Progenitor cell of endocrine pancreas (in vitro differentiated cells): ENCODE measurements at regions not wholly inside any gene's neighbourhood (a gene's known extent, or its start where the extent isn't known, plus 50 kb on each side); places are given as distances from the start of the nearest gene placed in this dataset.

ENCODE experiments used
- DNase-seq: peaks from one replicate; pipeline ENCODE4 v3.0.0; 2021; ENCODE audit warnings: low spot score; ENCODE audit not compliant: unreplicated experiment
- H3K27ac Mint-ChIP-seq: 2 replicates; pipeline ENCODE4 v1.8.0; 2021; ENCODE audit warnings: mild to moderate bottlenecking, moderate library complexity, mixed read lengths
- H3K27me3 Mint-ChIP-seq: 2 replicates; pipeline ENCODE4 v1.8.0; 2021; ENCODE audit warnings: mixed read lengths
- H3K36me3 Mint-ChIP-seq: 2 replicates; pipeline ENCODE4 v1.8.0; 2022; ENCODE audit warnings: mixed read lengths; ENCODE audit not compliant: insufficient read depth
- H3K4me1 Mint-ChIP-seq: 2 replicates; pipeline ENCODE4 v1.8.0; 2021; ENCODE audit warnings: low read depth, mixed read lengths
- H3K4me3 Mint-ChIP-seq: 2 replicates; pipeline ENCODE4 v1.8.0; 2021; ENCODE audit warnings: low read depth, mild to moderate bottlenecking, moderate library complexity, mixed read lengths
- H3K9me3 Mint-ChIP-seq: 2 replicates; pipeline ENCODE4 v1.8.0; 2021; ENCODE audit warnings: low read depth, mixed read lengths
- TF ChIP-seq, protein P1 (sequence below): fragments of 200-600 bp; sonication (generic); IDR thresholded peaks from one replicate; pipeline ENCODE4 v1.5.0; 2021; ENCODE audit warnings: antibody characterized with exemption, mild to moderate bottlenecking; ENCODE audit not compliant: unreplicated experiment

DNA sequence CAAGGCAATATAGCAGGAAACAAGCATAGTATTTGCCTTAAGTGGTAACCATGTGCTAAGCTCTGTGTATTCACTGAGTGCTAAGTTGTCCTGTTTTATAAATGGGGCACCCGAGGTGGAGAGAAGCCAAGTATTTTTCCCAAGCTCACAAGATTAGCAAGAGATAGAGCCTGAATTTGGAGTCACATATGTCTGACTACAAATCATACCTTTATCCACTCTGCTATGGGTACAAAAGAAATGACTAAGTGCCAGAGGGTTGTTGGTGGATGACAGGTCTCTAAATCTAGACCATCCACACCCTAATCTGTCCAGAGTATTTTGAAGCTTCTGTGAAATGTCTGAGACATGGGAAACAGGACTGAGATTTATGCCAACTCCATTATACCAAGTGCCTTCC lies 182.1 kb upstream of the SEL1L start:
- Mint-ChIP-seq H3K27ac (no peak overlapping the region), H3K27me3 (no peaks in the 10 kb centered on the region), H3K9me3 (peaks cover 6% of the 10 kb centered on the region), H3K36me3 (no peaks in the 10 kb centered on the region), H3K4me3 (no peak overlapping the region), H3K4me1 (no peaks in the 10 kb centered on the region)
- TF ChIP-seq, protein P1, sequence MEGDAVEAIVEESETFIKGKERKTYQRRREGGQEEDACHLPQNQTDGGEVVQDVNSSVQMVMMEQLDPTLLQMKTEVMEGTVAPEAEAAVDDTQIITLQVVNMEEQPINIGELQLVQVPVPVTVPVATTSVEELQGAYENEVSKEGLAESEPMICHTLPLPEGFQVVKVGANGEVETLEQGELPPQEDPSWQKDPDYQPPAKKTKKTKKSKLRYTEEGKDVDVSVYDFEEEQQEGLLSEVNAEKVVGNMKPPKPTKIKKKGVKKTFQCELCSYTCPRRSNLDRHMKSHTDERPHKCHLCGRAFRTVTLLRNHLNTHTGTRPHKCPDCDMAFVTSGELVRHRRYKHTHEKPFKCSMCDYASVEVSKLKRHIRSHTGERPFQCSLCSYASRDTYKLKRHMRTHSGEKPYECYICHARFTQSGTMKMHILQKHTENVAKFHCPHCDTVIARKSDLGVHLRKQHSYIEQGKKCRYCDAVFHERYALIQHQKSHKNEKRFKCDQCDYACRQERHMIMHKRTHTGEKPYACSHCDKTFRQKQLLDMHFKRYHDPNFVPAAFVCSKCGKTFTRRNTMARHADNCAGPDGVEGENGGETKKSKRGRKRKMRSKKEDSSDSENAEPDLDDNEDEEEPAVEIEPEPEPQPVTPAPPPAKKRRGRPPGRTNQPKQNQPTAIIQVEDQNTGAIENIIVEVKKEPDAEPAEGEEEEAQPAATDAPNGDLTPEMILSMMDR = no peak
- no peak for DNase-seq

DNA sequence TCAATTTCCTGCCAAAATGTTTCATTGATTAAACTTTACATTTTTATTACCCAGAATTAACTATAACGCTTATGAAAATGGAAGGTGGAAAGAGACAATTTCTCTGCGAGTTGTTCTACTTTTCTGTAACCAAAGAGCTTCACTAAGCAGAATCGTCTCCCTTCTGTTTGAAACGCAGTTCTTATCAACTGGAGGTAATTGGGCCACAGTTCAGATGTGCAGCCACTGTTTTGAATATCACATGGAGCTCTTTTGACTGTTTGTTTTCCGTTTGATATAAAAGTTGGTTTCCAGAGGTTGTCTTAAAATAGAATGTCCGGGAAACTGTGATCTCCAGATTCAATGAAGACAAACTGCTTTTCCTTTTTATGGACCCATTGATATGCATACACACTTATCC lies 183.3 kb upstream of the SEL1L start:
- no peak overlapping the region for H3K27ac Mint-ChIP-seq
- H3K36me3 Mint-ChIP-seq = no peaks in the 10 kb centered on the region
- H3K4me3 Mint-ChIP-seq = no peak overlapping the region
- no peak for DNase-seq
- peaks cover 3% of the 10 kb centered on the region for H3K9me3 Mint-ChIP-seq
- TF ChIP-seq, protein P1 = no peak
- no peaks in the 10 kb centered on the region for H3K4me1 Mint-ChIP-seq
- no peaks in the 10 kb centered on the region for H3K27me3 Mint-ChIP-seq

DNA sequence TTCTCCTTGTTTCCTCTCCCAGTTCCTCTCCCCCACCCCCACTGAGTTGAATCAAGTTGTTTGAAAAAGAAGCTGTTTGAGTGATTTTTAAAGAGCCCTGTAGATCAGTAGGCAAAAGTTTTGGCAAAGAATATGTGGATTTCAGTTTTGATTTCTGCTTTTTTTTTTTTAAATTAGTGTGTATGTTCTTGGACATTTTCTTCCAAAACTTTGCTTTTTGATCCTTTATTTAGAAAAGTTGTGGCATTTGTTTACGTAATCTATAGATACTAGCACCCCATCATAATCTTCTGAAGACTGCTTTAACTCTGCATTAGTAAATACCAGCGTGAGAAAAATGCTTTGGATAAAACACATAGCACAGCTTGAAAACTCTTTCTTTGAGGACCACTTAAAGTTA lies 190.3 kb upstream of the SEL1L start:
- Mint-ChIP-seq H3K4me1 (peaks cover 7% of the 10 kb centered on the region), H3K4me3 (no peak overlapping the region), H3K27me3 (peaks cover 3% of the 10 kb centered on the region), H3K9me3 (no peaks in the 10 kb centered on the region), H3K27ac (no peak overlapping the region), H3K36me3 (no peaks in the 10 kb centered on the region)
- DNase-seq = no peak
- TF ChIP-seq, protein P1 = no peak

DNA sequence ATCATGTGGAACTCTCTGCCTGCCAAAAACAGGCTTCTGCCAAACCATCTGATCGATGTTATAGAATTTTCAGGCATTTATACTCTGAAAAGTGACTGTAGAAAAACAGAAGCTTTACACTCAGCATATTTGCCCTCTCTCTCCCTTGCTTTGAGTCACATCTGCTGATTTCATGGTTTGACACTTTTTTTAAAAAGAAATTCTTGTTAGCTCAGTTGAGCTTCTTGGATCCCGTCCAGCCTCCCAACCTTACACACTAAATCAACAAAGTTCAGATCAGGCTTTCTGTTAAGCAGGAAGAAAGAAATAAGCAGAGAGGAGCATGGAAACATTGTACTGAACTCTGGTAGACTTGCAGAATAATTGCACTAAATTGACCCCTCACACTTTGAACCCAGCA lies 193.6 kb upstream of the SEL1L start:
- peaks cover 7% of the 10 kb centered on the region for H3K4me1 Mint-ChIP-seq

DNA sequence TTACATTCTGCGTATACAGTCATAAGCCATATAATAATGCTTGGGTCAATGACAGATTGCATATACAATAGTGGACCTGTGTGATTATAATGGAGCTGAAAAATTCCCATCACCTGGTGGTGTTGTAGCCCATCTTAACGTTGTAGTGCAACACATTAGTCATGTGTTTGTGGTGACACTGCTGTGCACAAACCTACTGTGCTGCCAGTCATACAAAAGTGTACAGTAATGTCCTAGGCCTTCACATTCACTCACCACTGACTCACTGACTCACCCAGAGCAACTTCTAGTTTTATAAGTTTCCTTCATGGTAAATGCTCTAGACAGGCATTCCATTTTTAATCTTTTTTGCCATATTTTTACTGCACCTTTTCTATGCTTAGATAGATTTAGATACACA lies 194.8 kb upstream of the SEL1L start:
- TF ChIP-seq, protein P1 = no peak
- Mint-ChIP-seq H3K4me1 (peaks cover 7% of the 10 kb centered on the region), H3K9me3 (no peaks in the 10 kb centered on the region), H3K27me3 (peaks cover 3% of the 10 kb centered on the region), H3K27ac (no peak overlapping the region), H3K4me3 (no peak overlapping the region), H3K36me3 (no peaks in the 10 kb centered on the region)
- no peak for DNase-seq

More for the DNA sequence above, 193.6 kb upstream of the SEL1L start:
- Mint-ChIP-seq H3K4me3 (no peak overlapping the region), H3K36me3 (no peaks in the 10 kb centered on the region), H3K27me3 (peaks cover 3% of the 10 kb centered on the region), H3K9me3 (no peaks in the 10 kb centered on the region), H3K27ac (no peak overlapping the region)
- no peak for DNase-seq
- TF ChIP-seq, protein P1 = no peak

DNA sequence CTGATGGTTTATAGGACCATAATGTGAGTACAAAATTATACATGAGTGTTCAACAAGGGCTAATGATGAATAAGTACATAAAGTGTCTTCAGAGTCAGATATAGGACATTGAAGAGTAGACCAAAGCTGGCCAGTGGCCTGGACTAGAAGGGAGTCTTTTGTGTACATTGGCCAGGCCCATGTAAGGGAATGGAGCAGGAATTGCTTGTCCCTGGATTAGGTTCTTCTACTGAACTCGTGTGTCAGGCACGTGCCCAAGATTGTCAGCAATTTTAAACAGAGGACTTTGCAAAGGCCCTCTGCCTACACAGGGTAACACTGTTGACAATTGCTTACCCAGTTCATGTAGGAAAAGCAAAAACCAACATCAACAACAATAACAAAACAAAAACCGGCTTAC lies 196.0 kb upstream of the SEL1L start:
- H3K27me3 Mint-ChIP-seq = peaks cover 3% of the 10 kb centered on the region

More for the DNA sequence above, 196.0 kb upstream of the SEL1L start:
- H3K27ac Mint-ChIP-seq = no peak overlapping the region
- H3K4me3 Mint-ChIP-seq = no peak overlapping the region
- H3K9me3 Mint-ChIP-seq = peaks cover 4% of the 10 kb centered on the region
- H3K36me3 Mint-ChIP-seq = no peaks in the 10 kb centered on the region
- peaks cover 3% of the 10 kb centered on the region for H3K4me1 Mint-ChIP-seq
- DNase-seq = no peak
- TF ChIP-seq, protein P1 = no peak
